ENCODE measurements at regions not wholly inside any gene's neighbourhood (a gene's known extent, or its start where the extent isn't known, plus 50 kb on each side); places are given as distances from the start of the nearest gene placed in this dataset.

GRCh38 chr16:86330906-86331305, 179.4 kb upstream of the FOXF1 start:
- TF ChIP-seq CTCF (IDR thresholded peaks at IDR 0.05) = no peak
- TF ChIP-seq POLR2A (IDR thresholded peaks at IDR 0.05) = no peak
- no peak for TF ChIP-seq POLR2AphosphoS5 (IDR thresholded peaks at IDR 0.05)
